ENCODE measurements at regions not wholly inside any gene's neighbourhood (a gene's known extent, or its start where the extent isn't known, plus 50 kb on each side); places are given as distances from the start of the nearest gene placed in this dataset.

- TF ChIP-seq EZH2 (IDR thresholded peaks at IDR 0.05; ENCODE audit: borderline replicate concordance, low read depth, low read length, poor library complexity, severe bottlenecking) (no peak), CTCF (conservative IDR thresholded peaks at IDR 0.05; ENCODE audit: low read depth, low read length) (no peak)
Observed at GRCh38 chr1:157189986-157190982, 52.1 kb upstream of the ETV3 start.
